ENCODE measurements at regions not wholly inside any gene's neighbourhood (a gene's known extent, or its start where the extent isn't known, plus 50 kb on each side); places are given as distances from the start of the nearest gene placed in this dataset.

GRCh38 chr4:138595171-138595570, 353.0 kb upstream of the SLC7A11 start:
- TF ChIP-seq EZH2 (IDR thresholded peaks at IDR 0.05) (no peak), POLR2AphosphoS5 (IDR thresholded peaks at IDR 0.05; ENCODE audit: borderline replicate concordance, low read depth, low read length) (no peak), FOXP2 (optimal IDR thresholded peaks at IDR 0.05; ENCODE audit: control extremely low read depth, extremely low read length, insufficient read depth) (no peak)
